ENCODE measurements at regions not wholly inside any gene's neighbourhood (a gene's known extent, or its start where the extent isn't known, plus 50 kb on each side); places are given as distances from the start of the nearest gene placed in this dataset.

- no peaks in the 10 kb centered on the region for H3K9me3 ChIP-seq (replicated peaks; ENCODE audit: control insufficient read depth, insufficient read depth, low read length)
- no peak for TF ChIP-seq CBX5 (IDR thresholded peaks at IDR 0.05; ENCODE audit: low read depth)
- TF ChIP-seq SUZ12 (IDR thresholded peaks at IDR 0.05; ENCODE audit: unreplicated experiment) = peak; percentile 15
- in situ Hi-C loops (cut with MboI) = no loop called here
- DNase-seq (ENCODE audit: low read depth, low spot score) = no peak
- no peak overlapping the region for H3K4me2 ChIP-seq (ENCODE audit: control insufficient read depth, insufficient read depth)
- POLR2A ChIA-PET = no interaction called here
- RAD21 ChIA-PET (ENCODE audit: unreplicated experiment) = no interaction called here
- no peak overlapping the region for H2AFZ ChIP-seq (ENCODE audit: control insufficient read depth, low read depth, low read length)
- no TSS peak for BruUV-seq (replicated peaks)
- H4K20me1 ChIP-seq (ENCODE audit: control insufficient read depth, insufficient read depth) = no peaks in the 10 kb centered on the region
- no peak overlapping the region for H3K9ac ChIP-seq (ENCODE audit: control insufficient read depth, insufficient read depth, low read length)
- H3K27ac ChIP-seq (ENCODE audit: control insufficient read depth, insufficient read depth) = no peak overlapping the region
- SMC1A ChIA-PET (ENCODE audit: uncharacterized antibody, unreplicated experiment) = no interaction called here
- no peak overlapping the region for H3K4me3 ChIP-seq
- intact Hi-C loops (cut with micrococcal nuclease; ENCODE audit: unreplicated experiment) = loop anchor here (10.0 kb wide), 1 partner anchor 58 kb away; no protein-coding TSS in a partner anchor
- no peak for ATAC-seq
- H3K4me1 ChIP-seq (ENCODE audit: control insufficient read depth, insufficient read depth, low read length) = no peaks in the 10 kb centered on the region
- H3K27me3 ChIP-seq (replicated peaks in 1 of 2; ENCODE audit: control insufficient read depth in 2 of 2, insufficient read depth in 2 of 2, low read length in 1 of 2) = peaks cover 3 to 7% of the 10 kb centered on the region in 2 experiments
- WGBS (ENCODE audit: insufficient coverage, insufficient replicate concordance, low lambda C conversion rate, missing lambda C conversion rate) = 18% methylated on average over 46 of the region's 54 CpGs
- no peaks in the 10 kb centered on the region for H3K79me2 ChIP-seq (ENCODE audit: control insufficient read depth, insufficient read depth, low read length)
- FAIRE-seq = no peak
- no peaks in the 10 kb centered on the region for H3K36me3 ChIP-seq (ENCODE audit: control insufficient read depth in 2 of 2, insufficient read depth in 2 of 2, low read length in 1 of 2)
- CTCF ChIA-PET = interaction anchor here (1.9 kb wide), 1 partner anchor 9 kb away, joined by 6 read pairs; no protein-coding TSS in a partner anchor
These were observed 1639.4 kb upstream of the C9orf72 start for GRCh38 chr9:29212397-29213387.

DNA sequence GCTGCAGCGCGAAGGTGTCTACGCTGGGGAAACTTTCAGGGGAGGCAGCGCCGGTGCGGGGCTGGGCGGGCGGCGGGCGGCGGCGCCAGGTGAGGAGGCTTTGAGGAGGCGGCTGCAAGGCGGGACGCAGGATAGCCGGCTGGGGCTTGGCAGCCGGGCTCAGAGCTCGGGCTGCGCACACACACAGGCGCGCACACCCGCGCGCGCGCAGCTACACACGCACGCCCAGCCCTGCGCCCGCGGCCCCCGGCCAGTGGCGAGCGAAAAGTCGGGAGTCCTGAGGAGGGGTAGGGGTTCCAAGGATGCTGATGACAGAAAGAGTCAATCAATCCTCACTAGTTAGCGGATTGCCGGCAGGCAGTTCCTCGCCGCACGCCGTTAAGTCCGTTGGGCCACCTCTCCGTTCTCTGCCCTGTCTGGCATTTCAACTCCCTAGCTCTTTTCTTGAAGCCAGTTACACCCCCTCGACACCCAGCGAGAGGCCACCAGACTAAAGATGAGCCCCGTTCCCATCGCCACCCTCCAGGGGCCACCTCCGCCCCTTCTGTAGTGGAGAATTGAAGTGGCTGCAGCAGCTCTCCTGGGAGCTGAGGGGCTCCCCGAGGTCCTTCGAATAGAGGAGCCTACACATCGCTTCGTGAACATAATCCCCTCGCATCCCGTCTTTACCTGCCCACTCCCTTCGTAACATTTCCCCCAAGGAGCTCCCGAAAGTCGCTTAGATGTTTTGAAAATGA is 1640.3 kb upstream of the C9orf72 start, which contains the start of gene LINGO2:
Gene LINGO2, minus strand, starts transcription at position 185 of the 737 bp plus-strand sequence.
- Histone ChIP-seq H3K27me3 (replicated peaks in 1 of 2; ENCODE audit: control insufficient read depth in 2 of 2, insufficient read depth in 2 of 2, low read length in 1 of 2) (peaks cover 3 to 7% of the 10 kb centered on the region in 2 experiments), H2AFZ (ENCODE audit: control insufficient read depth, low read depth, low read length) (no peak within 1 kb of the TSS), H3K4me1 (ENCODE audit: control insufficient read depth, insufficient read depth, low read length) (no peaks in the 10 kb centered on the region), H4K20me1 (ENCODE audit: control insufficient read depth, insufficient read depth) (no peaks in the 10 kb centered on the region), H3K9ac (ENCODE audit: control insufficient read depth, insufficient read depth, low read length) (no peak within 1 kb of the TSS), H3K4me3 (no peak within 1 kb of the TSS), H3K4me2 (ENCODE audit: control insufficient read depth, insufficient read depth) (no peak within 1 kb of the TSS), H3K36me3 (ENCODE audit: control insufficient read depth in 2 of 2, insufficient read depth in 2 of 2, low read length in 1 of 2) (no peaks in the 10 kb centered on the region), H3K27ac (ENCODE audit: control insufficient read depth, insufficient read depth) (no peak within 1 kb of the TSS), H3K79me2 (ENCODE audit: control insufficient read depth, insufficient read depth, low read length) (no peaks in the 10 kb centered on the region), H3K9me3 (replicated peaks; ENCODE audit: control insufficient read depth, insufficient read depth, low read length) (no peaks in the 10 kb centered on the region)
- ChIA-PET RAD21 (ENCODE audit: unreplicated experiment) (no interaction called here), CTCF (no interaction called here), SMC1A (ENCODE audit: uncharacterized antibody, unreplicated experiment) (no interaction called here), POLR2A (no interaction called here)
- ATAC-seq (no peak), FAIRE-seq (no peak), DNase-seq (ENCODE audit: low read depth, low spot score) (no peak)
- in situ Hi-C loops (cut with MboI) = no loop called here
- intact Hi-C loops (cut with micrococcal nuclease; ENCODE audit: unreplicated experiment) = loop anchor here (10.0 kb wide), 1 partner anchor 59 kb away; no protein-coding TSS in a partner anchor
- TF ChIP-seq BHLHE40 (IDR thresholded peaks at IDR 0.05; ENCODE audit: borderline replicate concordance in 1 of 2, low read depth in 2 of 2, low read length in 1 of 2) (no peak), SIX5 (IDR thresholded peaks at IDR 0.05; ENCODE audit: low read depth, low read length, severe bottlenecking) (no peak), ZNF274 (IDR thresholded peaks at IDR 0.05; ENCODE audit: insufficient read depth, insufficient read length) (no peak), PRDM15 (CRISPR knock-in tag; IDR thresholded peaks at IDR 0.05) (no peak), TCF7 (IDR thresholded peaks at IDR 0.05; ENCODE audit: borderline replicate concordance) (no peak), RUNX3 (IDR thresholded peaks at IDR 0.05; ENCODE audit: low read length) (no peak), NRF1 (conservative IDR thresholded peaks at IDR 0.05; ENCODE audit: low read depth, low read length) (no peak)
- WGBS (ENCODE audit: insufficient coverage, insufficient replicate concordance, low lambda C conversion rate, missing lambda C conversion rate) = 35% methylated on average over 47 of the region's 57 CpGs
- no TSS peak for BruUV-seq (replicated peaks)
